BLaER1 (cell line): ENCODE measurements at regions not wholly inside any gene's neighbourhood (a gene's known extent, or its start where the extent isn't known, plus 50 kb on each side); places are given as distances from the start of the nearest gene placed in this dataset.

ENCODE experiments used
- H3K27ac ChIP-seq: shearing (Covaris generic); formaldehyde crosslinking; 2 replicates; pipeline ENCODE4 v1.8.1; 2022
- H3K27me3 ChIP-seq: shearing (Covaris generic); formaldehyde crosslinking; 2 replicates; pipeline ENCODE4 v1.8.1; 2022
- H3K36me3 ChIP-seq: shearing (Covaris generic); formaldehyde crosslinking; 2 replicates; pipeline ENCODE4 v1.8.1; 2022
- H3K4me1 ChIP-seq: shearing (Covaris generic); formaldehyde crosslinking; 2 replicates; pipeline ENCODE4 v1.8.1; 2022
- H3K4me2 ChIP-seq: shearing (Covaris generic); formaldehyde crosslinking; 2 replicates; pipeline ENCODE4 v1.8.1; 2022
- H3K4me3 ChIP-seq: shearing (Covaris generic); formaldehyde crosslinking; 2 replicates; pipeline ENCODE4 v1.8.1; 2022
- H3K9ac ChIP-seq: shearing (Covaris generic); formaldehyde crosslinking; 2 replicates; pipeline ENCODE4 v1.8.1; 2022
- H3K9me3 ChIP-seq: shearing (Covaris generic); formaldehyde crosslinking; 2 replicates; pipeline ENCODE4 v1.8.1; 2022
- H4K20me1 ChIP-seq: shearing (Covaris generic); formaldehyde crosslinking; 2 replicates; pipeline ENCODE4 v1.8.1; 2022
- Cebpa-rat ChIP-seq: shearing (Covaris generic); IDR thresholded peaks from 2 replicates; pipeline ENCODE4 v1.8.1; 2022

GRCh38 chr15:48003441-48003840 is 117.3 kb upstream of the SLC24A5 start:
- no peaks in the 10 kb centered on the region for H3K27me3 ChIP-seq
- H4K20me1 ChIP-seq, result no peaks in the 10 kb centered on the region
- H3K4me1 ChIP-seq, result peaks cover 13% of the 10 kb centered on the region
- no peak overlapping the region for H3K27ac ChIP-seq
- H3K9me3 ChIP-seq, result no peaks in the 10 kb centered on the region
- no peak overlapping the region for H3K4me2 ChIP-seq
- no peak overlapping the region for H3K4me3 ChIP-seq
- H3K9ac ChIP-seq, result no peak overlapping the region
- TF ChIP-seq Cebpa-rat, result no peak
- no peaks in the 10 kb centered on the region for H3K36me3 ChIP-seq

GRCh38 chr15:48005077-48005476 is 115.7 kb upstream of the SLC24A5 start:
- no peaks in the 10 kb centered on the region for H3K9me3 ChIP-seq
- H3K4me2 ChIP-seq, result no peak overlapping the region
- H3K4me3 ChIP-seq, result no peak overlapping the region
- H4K20me1 ChIP-seq, result no peaks in the 10 kb centered on the region
- TF ChIP-seq Cebpa-rat, result no peak
- no peaks in the 10 kb centered on the region for H3K36me3 ChIP-seq
- H3K27me3 ChIP-seq, result no peaks in the 10 kb centered on the region
- peaks cover 13% of the 10 kb centered on the region for H3K4me1 ChIP-seq
- H3K27ac ChIP-seq, result no peak overlapping the region
- H3K9ac ChIP-seq, result no peak overlapping the region

GRCh38 chr15:48006031-48006511 is 114.7 kb upstream of the SLC24A5 start:
- Histone ChIP-seq H3K4me1 (peaks cover 13% of the 10 kb centered on the region), H3K4me2 (no peak overlapping the region), H3K27me3 (no peaks in the 10 kb centered on the region), H3K4me3 (no peak overlapping the region), H3K9ac (no peak overlapping the region), H3K9me3 (no peaks in the 10 kb centered on the region), H4K20me1 (no peaks in the 10 kb centered on the region), H3K27ac (no peak overlapping the region), H3K36me3 (no peaks in the 10 kb centered on the region)
- no peak for TF ChIP-seq Cebpa-rat

GRCh38 chr15:48010316-48010715 is 110.5 kb upstream of the SLC24A5 start:
- H3K4me1 ChIP-seq, result no peaks in the 10 kb centered on the region
- TF ChIP-seq Cebpa-rat, result no peak
- no peak overlapping the region for H3K27ac ChIP-seq
- H3K9me3 ChIP-seq, result no peaks in the 10 kb centered on the region
- no peaks in the 10 kb centered on the region for H4K20me1 ChIP-seq
- no peak overlapping the region for H3K4me3 ChIP-seq
- H3K36me3 ChIP-seq, result no peaks in the 10 kb centered on the region
- no peak overlapping the region for H3K4me2 ChIP-seq
- H3K9ac ChIP-seq, result no peak overlapping the region
- no peaks in the 10 kb centered on the region for H3K27me3 ChIP-seq

- H3K36me3 ChIP-seq, result no peaks in the 10 kb centered on the region
- H3K4me3 ChIP-seq, result no peak overlapping the region
- H3K4me2 ChIP-seq, result no peak overlapping the region
- TF ChIP-seq Cebpa-rat, result no peak
- no peak overlapping the region for H3K27ac ChIP-seq
- no peaks in the 10 kb centered on the region for H4K20me1 ChIP-seq
- H3K4me1 ChIP-seq, result no peaks in the 10 kb centered on the region
- no peaks in the 10 kb centered on the region for H3K27me3 ChIP-seq
- no peak overlapping the region for H3K9ac ChIP-seq
- no peaks in the 10 kb centered on the region for H3K9me3 ChIP-seq
Observed at GRCh38 chr15:48012191-48012590, 108.6 kb upstream of the SLC24A5 start.

GRCh38 chr15:48016865-48017264 is 103.9 kb upstream of the SLC24A5 start:
- Histone ChIP-seq H3K27ac (no peak overlapping the region), H4K20me1 (no peaks in the 10 kb centered on the region), H3K27me3 (no peaks in the 10 kb centered on the region), H3K36me3 (no peaks in the 10 kb centered on the region), H3K9me3 (no peaks in the 10 kb centered on the region), H3K4me3 (no peak overlapping the region), H3K4me1 (no peaks in the 10 kb centered on the region), H3K9ac (no peak overlapping the region), H3K4me2 (no peak overlapping the region)
- TF ChIP-seq Cebpa-rat, result no peak

GRCh38 chr15:48017747-48018146 is 103.0 kb upstream of the SLC24A5 start:
- Histone ChIP-seq H3K4me3 (no peak overlapping the region), H3K4me1 (no peaks in the 10 kb centered on the region), H3K9me3 (no peaks in the 10 kb centered on the region), H3K27ac (no peak overlapping the region), H3K36me3 (no peaks in the 10 kb centered on the region), H3K4me2 (no peak overlapping the region), H3K9ac (no peak overlapping the region), H3K27me3 (no peaks in the 10 kb centered on the region), H4K20me1 (no peaks in the 10 kb centered on the region)
- no peak for TF ChIP-seq Cebpa-rat

GRCh38 chr15:48020166-48020565 is 100.6 kb upstream of the SLC24A5 start:
- H3K9ac ChIP-seq, result no peak overlapping the region
- no peak overlapping the region for H3K4me2 ChIP-seq
- no peaks in the 10 kb centered on the region for H4K20me1 ChIP-seq
- no peaks in the 10 kb centered on the region for H3K36me3 ChIP-seq
- no peak overlapping the region for H3K27ac ChIP-seq
- H3K4me3 ChIP-seq, result no peak overlapping the region
- H3K4me1 ChIP-seq, result no peaks in the 10 kb centered on the region
- no peaks in the 10 kb centered on the region for H3K9me3 ChIP-seq
- no peaks in the 10 kb centered on the region for H3K27me3 ChIP-seq
- TF ChIP-seq Cebpa-rat, result no peak

GRCh38 chr15:48021336-48022086 is 99.3 kb upstream of the SLC24A5 start:
- Histone ChIP-seq H3K4me1 (no peaks in the 10 kb centered on the region), H3K9me3 (no peaks in the 10 kb centered on the region), H3K27me3 (no peaks in the 10 kb centered on the region), H3K9ac (no peak overlapping the region), H3K36me3 (no peaks in the 10 kb centered on the region), H3K4me3 (no peak overlapping the region), H4K20me1 (no peaks in the 10 kb centered on the region), H3K27ac (no peak overlapping the region), H3K4me2 (no peak overlapping the region)
- TF ChIP-seq Cebpa-rat, result no peak

GRCh38 chr15:48025118-48025517 is 95.7 kb upstream of the SLC24A5 start:
- TF ChIP-seq Cebpa-rat, result no peak
- Histone ChIP-seq H3K27me3 (no peaks in the 10 kb centered on the region), H3K9ac (no peak overlapping the region), H3K9me3 (no peaks in the 10 kb centered on the region), H3K4me2 (no peak overlapping the region), H3K4me1 (no peaks in the 10 kb centered on the region), H3K4me3 (no peak overlapping the region), H4K20me1 (no peaks in the 10 kb centered on the region), H3K36me3 (no peaks in the 10 kb centered on the region), H3K27ac (no peak overlapping the region)

- no peaks in the 10 kb centered on the region for H3K36me3 ChIP-seq
- TF ChIP-seq Cebpa-rat, result no peak
- no peak overlapping the region for H3K9ac ChIP-seq
Observed at GRCh38 chr15:48028712-48029111, 92.1 kb upstream of the SLC24A5 start.

More at GRCh38 chr15:48028712-48029111, 92.1 kb upstream of the SLC24A5 start:
- no peaks in the 10 kb centered on the region for H3K9me3 ChIP-seq
- H3K27me3 ChIP-seq, result no peaks in the 10 kb centered on the region
- H4K20me1 ChIP-seq, result no peaks in the 10 kb centered on the region
- H3K4me1 ChIP-seq, result no peaks in the 10 kb centered on the region
- H3K4me3 ChIP-seq, result no peak overlapping the region
- H3K27ac ChIP-seq, result no peak overlapping the region
- H3K4me2 ChIP-seq, result no peak overlapping the region
